ENCODE measurements at regions not wholly inside any gene's neighbourhood (a gene's known extent, or its start where the extent isn't known, plus 50 kb on each side); places are given as distances from the start of the nearest gene placed in this dataset.

- TF ChIP-seq CTCF (IDR thresholded peaks at IDR 0.05; ENCODE audit: extremely low read depth, insufficient read depth, missing control alignments) = no peak
- DNase-seq (ENCODE audit: low spot score) = no peak
- in situ Hi-C loops (cut with MboI; ENCODE audit: low pct_unique_long_range_greater_than_20kb, low sequenced_read_pairs, unreplicated experiment) = no loop called here
Measured at GRCh38 chr7:50184271-50184990, 91.4 kb upstream of the ZPBP start.

DNA sequence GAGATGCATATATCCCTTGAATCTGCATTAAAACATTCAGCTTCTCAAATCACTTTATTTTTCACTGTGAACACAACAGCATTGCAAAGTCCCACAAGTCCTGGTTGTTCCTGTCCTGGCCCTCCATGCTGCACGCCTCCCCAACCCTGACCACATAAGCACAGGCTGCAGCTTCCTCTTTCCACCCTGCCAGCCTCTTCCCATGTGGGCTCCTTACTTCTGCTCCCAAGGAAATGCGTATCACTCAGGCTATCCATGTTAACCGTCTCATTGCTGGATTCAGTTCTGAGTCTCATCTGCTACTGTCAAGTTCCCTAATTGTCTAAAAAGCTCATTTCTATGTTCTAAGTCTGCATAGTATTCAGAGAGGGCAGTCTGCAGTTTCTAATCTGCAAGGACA is 89.7 kb upstream of the ZPBP start:
- TF ChIP-seq CTCF (IDR thresholded peaks at IDR 0.05; ENCODE audit: extremely low read depth, insufficient read depth, missing control alignments) = no peak
- in situ Hi-C loops (cut with MboI; ENCODE audit: low pct_unique_long_range_greater_than_20kb, low sequenced_read_pairs, unreplicated experiment) = no loop called here
- no peak for DNase-seq (ENCODE audit: low spot score)

DNA sequence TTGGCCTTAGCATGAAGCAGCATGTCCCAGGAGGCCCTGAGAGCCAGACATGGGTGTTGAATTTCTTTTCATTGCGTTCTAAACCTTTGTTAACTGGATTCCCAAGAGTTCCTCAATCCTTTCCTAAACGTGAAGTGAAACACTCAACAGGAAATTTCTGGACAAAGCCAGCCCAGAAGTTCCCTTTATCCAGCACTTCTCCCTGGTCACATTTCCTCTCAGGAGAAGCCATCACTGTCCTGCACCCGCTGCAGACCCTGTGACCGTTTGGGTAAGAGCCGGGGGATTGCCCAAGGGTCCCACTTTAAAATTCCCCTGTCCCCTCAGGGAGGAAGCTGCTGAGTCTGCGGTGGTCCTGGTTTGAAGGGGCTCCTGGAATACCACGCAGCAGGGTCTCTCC is 88.0 kb upstream of the ZPBP start:
- no peak for TF ChIP-seq CTCF (IDR thresholded peaks at IDR 0.05; ENCODE audit: extremely low read depth, insufficient read depth, missing control alignments)
- DNase-seq (ENCODE audit: low spot score) = no peak
- in situ Hi-C loops (cut with MboI; ENCODE audit: low pct_unique_long_range_greater_than_20kb, low sequenced_read_pairs, unreplicated experiment) = no loop called here

GRCh38 chr7:50178166-50178565 is 85.1 kb upstream of the ZPBP start:
- no peak for TF ChIP-seq CTCF (IDR thresholded peaks at IDR 0.05; ENCODE audit: extremely low read depth, insufficient read depth, missing control alignments)
- in situ Hi-C loops (cut with MboI; ENCODE audit: low pct_unique_long_range_greater_than_20kb, low sequenced_read_pairs, unreplicated experiment) = no loop called here
- no peak for DNase-seq (ENCODE audit: low spot score)

DNA sequence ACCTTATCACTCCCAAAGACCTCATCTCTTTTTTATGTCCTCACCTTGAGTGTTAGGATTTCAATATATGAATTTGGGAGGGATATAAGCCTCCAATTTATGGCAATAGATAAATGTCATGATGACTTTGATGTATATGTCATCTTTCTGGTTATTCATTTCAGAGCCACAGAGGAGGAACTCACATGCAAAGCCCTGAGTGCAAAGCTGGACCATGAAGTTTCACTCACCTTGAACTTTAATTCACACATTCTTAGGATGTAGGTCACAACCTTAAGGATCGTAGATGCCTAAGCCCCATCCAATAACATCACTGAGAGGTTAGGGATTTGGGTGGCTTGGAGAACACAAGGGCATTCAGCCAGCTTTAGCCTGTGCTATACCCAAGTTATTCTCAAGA is 81.9 kb upstream of the ZPBP start:
- DNase-seq (ENCODE audit: low spot score) = no peak
- in situ Hi-C loops (cut with MboI; ENCODE audit: low pct_unique_long_range_greater_than_20kb, low sequenced_read_pairs, unreplicated experiment) = no loop called here
- TF ChIP-seq CTCF (IDR thresholded peaks at IDR 0.05; ENCODE audit: extremely low read depth, insufficient read depth, missing control alignments) = no peak

- in situ Hi-C loops (cut with MboI; ENCODE audit: low pct_unique_long_range_greater_than_20kb, low sequenced_read_pairs, unreplicated experiment) = no loop called here
- no peak for TF ChIP-seq CTCF (IDR thresholded peaks at IDR 0.05; ENCODE audit: extremely low read depth, insufficient read depth, missing control alignments)
- no peak for DNase-seq (ENCODE audit: low spot score)
Measured at GRCh38 chr7:50166997-50167965, 74.2 kb upstream of the ZPBP start.
